Lower lobe of right lung (tissue), 2 donors: ENCODE measurements at regions not wholly inside any gene's neighbourhood (a gene's known extent, or its start where the extent isn't known, plus 50 kb on each side); places are given as distances from the start of the nearest gene placed in this dataset.

Experiments used
- ATAC-seq, 2 donors: fragments of 200-7000 bp; cut with Tn5 transposase; one replicate each; pipeline ENCODE4 v1.9.1; 2020 to 2022; ENCODE audit warnings: mild to moderate bottlenecking in 2 of 2, moderate library complexity in 2 of 2
- DNase-seq: peaks from one replicate; pipeline ENCODE4 v3.0.0-alpha.2; 2020
- H3K27ac ChIP-seq: fragments of 200-600 bp; one replicate; pipeline ENCODE4 v1.8.0; 2022
- H3K27me3 ChIP-seq: fragments of 200-600 bp; one replicate; pipeline ENCODE4 v1.8.0; 2022; ENCODE audit warnings: low read depth
- H3K36me3 ChIP-seq: fragments of 200-600 bp; one replicate; pipeline ENCODE4 v1.8.0; 2022; ENCODE audit warnings: mild to moderate bottlenecking
- H3K4me1 ChIP-seq: fragments of 200-600 bp; one replicate; pipeline ENCODE4 v1.8.0; 2022
- H3K4me3 ChIP-seq: fragments of 200-600 bp; one replicate; pipeline ENCODE4 v1.8.0; 2022; ENCODE audit warnings: mild to moderate bottlenecking
- H3K9me3 ChIP-seq: fragments of 200-600 bp; one replicate; pipeline ENCODE4 v1.8.0; 2022
- intact Hi-C: fragments of 100-400 bp; cut with DNase I; formaldehyde crosslinking; loops from one replicate; pipeline ENCODE4 v1.11.0; 2022
- TF ChIP-seq, protein P1 (sequence below): fragments of 200-600 bp; IDR thresholded peaks from one replicate; pipeline ENCODE4 v1.8.0; 2022; ENCODE audit warnings: antibody characterized with exemption, mild to moderate bottlenecking
- donor health status: DM: no; HTN: yes; CAD: no; lungs with severe emphysema.

DNA sequence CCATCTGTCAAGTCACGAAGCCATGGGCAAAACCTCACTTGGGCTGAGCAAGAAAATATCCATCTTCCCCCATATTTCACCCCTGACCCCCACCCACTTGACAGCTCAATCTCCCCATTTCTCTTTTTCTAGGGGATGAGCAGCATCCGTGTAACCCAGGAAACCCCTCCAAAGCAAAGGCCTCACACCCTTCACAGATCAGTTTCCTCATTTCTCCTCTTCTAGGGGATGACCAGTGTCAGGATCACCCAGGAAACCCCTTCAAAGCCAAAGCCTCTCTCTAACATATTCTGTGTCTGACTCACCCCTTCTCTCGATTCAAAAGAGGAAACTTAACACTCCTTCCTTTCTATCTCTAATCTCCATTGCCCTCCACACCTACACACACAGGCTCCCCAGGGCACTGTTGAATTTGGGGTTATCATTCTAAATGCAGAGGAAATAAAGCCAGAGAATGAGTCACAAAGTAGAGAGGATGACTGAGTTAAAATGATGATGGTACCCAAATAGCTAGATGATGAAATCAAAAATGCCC, 439.7 kb downstream of the BUD13 start:
- ATAC-seq (peak in 1 of 2 donors; percentile 16), DNase-seq (no peak)
- intact Hi-C loops = no loop called here
- no peaks in the 10 kb centered on the region for H3K9me3 ChIP-seq
- no peaks in the 10 kb centered on the region for H3K4me1 ChIP-seq
- no peaks in the 10 kb centered on the region for H3K27me3 ChIP-seq
- TF ChIP-seq, protein P1, sequence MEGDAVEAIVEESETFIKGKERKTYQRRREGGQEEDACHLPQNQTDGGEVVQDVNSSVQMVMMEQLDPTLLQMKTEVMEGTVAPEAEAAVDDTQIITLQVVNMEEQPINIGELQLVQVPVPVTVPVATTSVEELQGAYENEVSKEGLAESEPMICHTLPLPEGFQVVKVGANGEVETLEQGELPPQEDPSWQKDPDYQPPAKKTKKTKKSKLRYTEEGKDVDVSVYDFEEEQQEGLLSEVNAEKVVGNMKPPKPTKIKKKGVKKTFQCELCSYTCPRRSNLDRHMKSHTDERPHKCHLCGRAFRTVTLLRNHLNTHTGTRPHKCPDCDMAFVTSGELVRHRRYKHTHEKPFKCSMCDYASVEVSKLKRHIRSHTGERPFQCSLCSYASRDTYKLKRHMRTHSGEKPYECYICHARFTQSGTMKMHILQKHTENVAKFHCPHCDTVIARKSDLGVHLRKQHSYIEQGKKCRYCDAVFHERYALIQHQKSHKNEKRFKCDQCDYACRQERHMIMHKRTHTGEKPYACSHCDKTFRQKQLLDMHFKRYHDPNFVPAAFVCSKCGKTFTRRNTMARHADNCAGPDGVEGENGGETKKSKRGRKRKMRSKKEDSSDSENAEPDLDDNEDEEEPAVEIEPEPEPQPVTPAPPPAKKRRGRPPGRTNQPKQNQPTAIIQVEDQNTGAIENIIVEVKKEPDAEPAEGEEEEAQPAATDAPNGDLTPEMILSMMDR = no peak
- no peak overlapping the region for H3K4me3 ChIP-seq
- H3K27ac ChIP-seq = no peak overlapping the region
- no peaks in the 10 kb centered on the region for H3K36me3 ChIP-seq

DNA sequence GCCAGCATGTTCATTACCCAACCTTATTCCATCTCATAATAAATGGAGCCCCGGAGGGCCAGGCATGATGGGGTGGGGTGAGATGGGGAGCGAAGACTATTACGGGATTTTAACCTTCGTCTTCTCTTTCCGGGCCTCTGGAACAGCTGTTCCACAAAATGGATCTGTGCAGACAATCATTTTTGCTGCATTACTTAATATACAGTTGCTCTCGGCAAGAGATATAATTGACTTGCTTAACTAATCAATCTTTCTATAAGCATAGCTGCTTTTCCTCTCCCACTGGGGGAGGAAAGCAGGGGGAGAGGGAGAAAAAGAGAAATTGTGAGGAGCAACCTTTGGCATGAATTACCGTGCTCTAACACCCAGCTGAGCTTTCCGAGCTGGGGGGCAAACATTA, 440.4 kb downstream of the BUD13 start:
- TF ChIP-seq, protein P1 = no peak
- intact Hi-C loops = no loop called here
- H3K4me3 ChIP-seq = no peak overlapping the region
- ATAC-seq (no peak), DNase-seq (no peak)
- no peaks in the 10 kb centered on the region for H3K27me3 ChIP-seq
- H3K4me1 ChIP-seq = no peaks in the 10 kb centered on the region
- H3K27ac ChIP-seq = no peak overlapping the region
- no peaks in the 10 kb centered on the region for H3K9me3 ChIP-seq
- no peaks in the 10 kb centered on the region for H3K36me3 ChIP-seq

DNA sequence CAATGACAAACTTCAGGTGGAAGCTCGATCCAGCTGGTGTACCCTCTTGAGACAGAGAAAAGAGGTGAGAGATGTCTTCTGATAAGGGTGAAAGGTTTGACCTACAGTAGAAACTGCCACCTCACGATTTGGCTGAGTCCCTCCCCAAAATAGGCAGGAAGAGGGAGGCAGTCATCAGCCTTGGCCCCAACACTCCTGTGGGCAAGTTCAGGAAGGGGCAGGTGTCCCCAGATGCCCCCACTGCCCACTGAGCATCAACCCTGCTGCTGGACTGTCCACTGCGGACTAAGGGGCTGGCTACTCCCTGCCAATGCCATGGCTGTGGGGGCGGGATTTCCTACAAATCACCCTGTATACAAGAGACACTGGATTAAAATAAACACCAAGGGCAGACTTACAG, 441.4 kb downstream of the BUD13 start:
- DNase-seq = no peak
- Histone ChIP-seq H3K9me3 (no peaks in the 10 kb centered on the region), H3K4me1 (no peaks in the 10 kb centered on the region), H3K36me3 (no peaks in the 10 kb centered on the region), H3K27ac (no peak overlapping the region), H3K4me3 (no peak overlapping the region), H3K27me3 (no peaks in the 10 kb centered on the region)
- TF ChIP-seq, protein P1 = no peak
- ATAC-seq = no peak
- intact Hi-C loops = no loop called here

DNA sequence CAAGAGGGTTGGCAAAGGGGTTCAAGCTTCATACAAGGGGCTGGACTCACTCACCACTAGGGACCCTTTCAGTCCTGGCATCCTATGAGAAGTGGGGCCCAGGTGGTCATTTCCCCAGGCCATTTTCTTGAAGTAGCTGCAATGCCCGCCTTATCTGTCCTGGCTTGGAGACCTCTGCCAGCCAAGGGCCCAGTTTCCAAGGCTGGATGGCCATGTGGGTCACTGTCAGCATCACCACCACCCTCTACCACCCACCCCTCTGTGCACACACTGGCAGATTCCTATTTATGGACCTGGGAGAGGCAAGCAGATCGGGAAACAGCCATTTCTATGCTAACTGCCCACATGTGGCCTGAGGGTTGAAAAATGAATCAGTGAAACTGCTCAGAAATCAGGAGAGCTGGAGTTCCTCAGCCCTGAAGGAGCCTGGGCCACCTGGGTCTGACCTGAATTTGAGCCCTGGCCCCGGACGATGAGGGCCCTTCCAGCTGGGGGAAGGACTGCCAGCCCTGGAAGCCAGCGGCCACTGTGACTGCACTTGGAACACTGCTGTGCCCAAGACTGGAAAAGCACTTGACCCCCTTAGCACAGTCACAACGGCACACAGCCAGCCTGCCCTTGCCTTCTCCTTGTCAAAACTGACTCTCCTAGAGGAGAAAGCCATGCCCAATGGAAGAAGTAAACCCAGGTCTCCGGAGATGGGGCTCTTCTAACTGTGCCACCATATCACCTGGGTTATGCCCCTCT, 442.2 kb downstream of the BUD13 start:
- no peak for DNase-seq
- Histone ChIP-seq H3K36me3 (no peaks in the 10 kb centered on the region), H3K4me1 (no peaks in the 10 kb centered on the region), H3K4me3 (no peak overlapping the region), H3K27me3 (no peaks in the 10 kb centered on the region), H3K9me3 (no peaks in the 10 kb centered on the region), H3K27ac (no peak overlapping the region)
- intact Hi-C loops = no loop called here
- no peak for ATAC-seq
- TF ChIP-seq, protein P1 = no peak

DNA sequence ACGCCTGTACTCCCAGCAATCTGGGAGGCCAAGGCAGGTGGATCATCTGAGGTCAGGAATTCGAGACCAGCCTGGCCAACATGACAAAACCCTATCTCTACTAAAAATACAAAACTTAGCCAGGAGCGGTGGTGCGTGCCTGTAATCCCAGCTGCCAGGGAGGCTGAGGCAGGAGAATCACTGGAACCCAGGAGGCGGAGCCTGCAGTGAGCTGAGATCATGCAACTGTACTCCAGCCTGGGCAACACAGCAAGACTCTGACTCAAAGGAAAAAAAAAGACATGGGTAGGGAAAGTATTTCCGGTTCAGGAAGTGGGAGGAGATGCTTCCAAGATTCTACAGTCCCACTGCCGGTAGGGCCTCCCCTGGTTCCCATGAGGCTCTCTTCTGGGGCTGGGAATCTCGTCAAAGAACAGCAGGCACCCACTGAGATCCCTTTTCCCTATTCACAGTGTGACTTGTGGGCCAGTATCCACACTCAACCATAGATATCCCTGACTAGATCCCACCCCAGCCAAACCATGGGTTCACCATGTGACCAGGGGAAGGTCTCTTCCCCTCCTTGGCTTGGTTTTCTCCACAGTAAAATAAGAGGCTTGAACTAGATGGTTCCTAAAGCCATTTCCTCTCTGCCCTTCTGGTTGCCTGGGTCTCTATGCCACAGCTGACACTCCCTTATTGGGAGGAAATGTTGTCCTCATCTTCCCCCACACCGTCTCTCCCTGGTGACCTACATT, 443.3 kb downstream of the BUD13 start:
- no peaks in the 10 kb centered on the region for H3K36me3 ChIP-seq
- DNase-seq = no peak
- ATAC-seq = no peak
- TF ChIP-seq, protein P1 = no peak
- H3K4me3 ChIP-seq = no peak overlapping the region
- no peaks in the 10 kb centered on the region for H3K4me1 ChIP-seq
- no peaks in the 10 kb centered on the region for H3K27me3 ChIP-seq
- intact Hi-C loops = no loop called here
- H3K9me3 ChIP-seq = no peaks in the 10 kb centered on the region
- no peak overlapping the region for H3K27ac ChIP-seq
